CD4-positive, alpha-beta T cell (primary cell): ENCODE measurements at regions not wholly inside any gene's neighbourhood (a gene's known extent, or its start where the extent isn't known, plus 50 kb on each side); places are given as distances from the start of the nearest gene placed in this dataset.

ENCODE experiments used
- ATAC-seq: fragments of 200-7000 bp; cut with Tn5 transposase; one replicate; pipeline ENCODE4 v1.10.0; 2022; ENCODE audit warnings: mild to moderate bottlenecking; ENCODE audit not compliant: poor library complexity
- CTCF ChIA-PET: fragments of 350-600 bp; sonication (Branson Sonifier 250); formaldehyde crosslinking; loops from one replicate; lab custom pipeline; 2021; ENCODE audit warnings: antibody characterized with exemption, inconsistent platforms; lab: Charles Lee
- POLR2A ChIA-PET: fragments of 350-600 bp; sonication (Branson Sonifier 250); formaldehyde crosslinking; loops from one replicate; lab custom pipeline; 2021; ENCODE audit warnings: antibody characterized with exemption, inconsistent platforms; lab: Charles Lee
- DNase-seq, 14 experiments: peaks; one replicate each; pipeline ENCODE4 v3.0.0-alpha.2; 2013 to 2020; ENCODE audit warnings: mixed read lengths in 2 of 14
- H3K27ac ChIP-seq, 2 donors: one replicate each; pipeline versions ENCODE4 v1.5.1 to v1.7.0; 2013; ENCODE audit warnings: low read length in 2 of 2, low read depth in 1 of 2, mild to moderate bottlenecking in 1 of 2
- H3K27me3 ChIP-seq, 2 experiments: 1 replicate in 1 of 2; 2 replicates in 1 of 2; pipeline versions ENCODE4 v1.6.1 to v1.7.0; 2013; ENCODE audit warnings: low read length in 2 of 2, control low read depth in 1 of 2, mild to moderate bottlenecking in 1 of 2, moderate library complexity in 1 of 2; ENCODE audit not compliant: insufficient read depth in 2 of 2, control insufficient read depth in 1 of 2
- H3K36me3 ChIP-seq: one replicate; pipeline ENCODE4 v1.6.1; 2013; ENCODE audit warnings: low read length, control low read depth; ENCODE audit not compliant: insufficient read depth
- H3K4me1 ChIP-seq: one replicate; pipeline ENCODE4 v1.6.1; 2013; ENCODE audit warnings: low read length, control low read depth; ENCODE audit not compliant: insufficient read depth
- H3K4me3 ChIP-seq: one replicate; pipeline ENCODE4 v1.5.1; 2013; ENCODE audit warnings: mild to moderate bottlenecking, low read length, moderate library complexity
- H3K9me3 ChIP-seq, 2 experiments: 1 replicate in 1 of 2; 2 replicates in 1 of 2; pipeline versions ENCODE4 v1.6.1 to v1.7.0; 2013; ENCODE audit warnings: low read length in 2 of 2, mild to moderate bottlenecking in 2 of 2, control low read depth in 1 of 2, moderate library complexity in 1 of 2; ENCODE audit not compliant: control insufficient read depth in 1 of 2, insufficient read depth in 1 of 2
- H3K27ac Mint-ChIP-seq: one replicate; pipeline ENCODE4 v1.8.0; 2020; ENCODE audit warnings: mixed read lengths
- H3K27me3 Mint-ChIP-seq: one replicate; pipeline ENCODE4 v1.8.0; 2021; ENCODE audit warnings: mixed read lengths
- H3K36me3 Mint-ChIP-seq: one replicate; pipeline ENCODE4 v1.8.0; 2021; ENCODE audit warnings: low read depth, mixed read lengths
- H3K4me1 Mint-ChIP-seq: one replicate; pipeline ENCODE4 v1.8.0; 2021; ENCODE audit warnings: low read depth, mixed read lengths
- H3K4me3 Mint-ChIP-seq: one replicate; pipeline ENCODE4 v1.8.0; 2020; ENCODE audit warnings: mild to moderate bottlenecking, mixed read lengths
- H3K9me3 Mint-ChIP-seq: one replicate; pipeline ENCODE4 v1.8.0; 2020; ENCODE audit warnings: mixed read lengths
- intact Hi-C, 2 experiments: fragments of 100-400 bp; cut with DNase I in 1 of 2; cut with micrococcal nuclease in 1 of 2; formaldehyde crosslinking; loops; one replicate each; pipeline versions ENCODE4 v1.15.1 to v1.9.0; 2023 to 2025; cut with DNase I, micrococcal nuclease
- TF ChIP-seq, protein P1 (sequence below): fragments of 200-600 bp; IDR thresholded peaks from one replicate; pipeline ENCODE4 v1.8.0; 2022; ENCODE audit warnings: antibody characterized with exemption, mild to moderate bottlenecking

DNA sequence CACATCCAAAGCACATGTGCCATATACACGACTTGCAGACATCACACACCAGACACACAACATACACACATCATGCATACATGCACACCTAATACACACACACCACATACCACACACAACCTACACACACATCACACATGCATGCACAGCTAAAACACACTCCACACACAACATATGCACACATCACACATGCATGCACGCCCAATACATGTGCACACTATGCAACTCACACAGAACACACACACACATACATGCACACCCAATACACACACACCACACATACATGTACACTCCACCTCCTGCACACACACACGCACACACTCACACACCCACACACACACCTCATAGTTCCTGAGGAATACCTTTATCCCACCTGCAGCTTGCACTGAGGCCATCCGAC, 436.0 kb downstream of the MIAT start:
- no peak overlapping the region for H3K27ac Mint-ChIP-seq
- TF ChIP-seq, protein P1, sequence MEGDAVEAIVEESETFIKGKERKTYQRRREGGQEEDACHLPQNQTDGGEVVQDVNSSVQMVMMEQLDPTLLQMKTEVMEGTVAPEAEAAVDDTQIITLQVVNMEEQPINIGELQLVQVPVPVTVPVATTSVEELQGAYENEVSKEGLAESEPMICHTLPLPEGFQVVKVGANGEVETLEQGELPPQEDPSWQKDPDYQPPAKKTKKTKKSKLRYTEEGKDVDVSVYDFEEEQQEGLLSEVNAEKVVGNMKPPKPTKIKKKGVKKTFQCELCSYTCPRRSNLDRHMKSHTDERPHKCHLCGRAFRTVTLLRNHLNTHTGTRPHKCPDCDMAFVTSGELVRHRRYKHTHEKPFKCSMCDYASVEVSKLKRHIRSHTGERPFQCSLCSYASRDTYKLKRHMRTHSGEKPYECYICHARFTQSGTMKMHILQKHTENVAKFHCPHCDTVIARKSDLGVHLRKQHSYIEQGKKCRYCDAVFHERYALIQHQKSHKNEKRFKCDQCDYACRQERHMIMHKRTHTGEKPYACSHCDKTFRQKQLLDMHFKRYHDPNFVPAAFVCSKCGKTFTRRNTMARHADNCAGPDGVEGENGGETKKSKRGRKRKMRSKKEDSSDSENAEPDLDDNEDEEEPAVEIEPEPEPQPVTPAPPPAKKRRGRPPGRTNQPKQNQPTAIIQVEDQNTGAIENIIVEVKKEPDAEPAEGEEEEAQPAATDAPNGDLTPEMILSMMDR, result no peak
- peaks cover 23% of the 10 kb centered on the region for H3K27me3 Mint-ChIP-seq
- DNase-seq (no peak), ATAC-seq (no peak)
- Histone ChIP-seq H3K4me1 (no peaks in the 10 kb centered on the region), H3K27me3 (peaks cover 13 to 15% of the 10 kb centered on the region in 2 experiments), H3K4me3 (no peak overlapping the region), H3K9me3 (peaks cover 0 to 13% of the 10 kb centered on the region in 2 experiments), H3K36me3 (no peaks in the 10 kb centered on the region), H3K27ac (no peak overlapping the region)
- POLR2A ChIA-PET, result no interaction called here
- intact Hi-C loops, result loop anchor here in 1 of 2 experiments (10.0 kb wide), 1 partner anchor 79 kb away; no protein-coding TSS in a partner anchor
- H3K36me3 Mint-ChIP-seq, result no peaks in the 10 kb centered on the region
- no peaks in the 10 kb centered on the region for H3K9me3 Mint-ChIP-seq
- no peak overlapping the region for H3K4me3 Mint-ChIP-seq
- H3K4me1 Mint-ChIP-seq, result no peaks in the 10 kb centered on the region
- CTCF ChIA-PET, result no interaction called here

DNA sequence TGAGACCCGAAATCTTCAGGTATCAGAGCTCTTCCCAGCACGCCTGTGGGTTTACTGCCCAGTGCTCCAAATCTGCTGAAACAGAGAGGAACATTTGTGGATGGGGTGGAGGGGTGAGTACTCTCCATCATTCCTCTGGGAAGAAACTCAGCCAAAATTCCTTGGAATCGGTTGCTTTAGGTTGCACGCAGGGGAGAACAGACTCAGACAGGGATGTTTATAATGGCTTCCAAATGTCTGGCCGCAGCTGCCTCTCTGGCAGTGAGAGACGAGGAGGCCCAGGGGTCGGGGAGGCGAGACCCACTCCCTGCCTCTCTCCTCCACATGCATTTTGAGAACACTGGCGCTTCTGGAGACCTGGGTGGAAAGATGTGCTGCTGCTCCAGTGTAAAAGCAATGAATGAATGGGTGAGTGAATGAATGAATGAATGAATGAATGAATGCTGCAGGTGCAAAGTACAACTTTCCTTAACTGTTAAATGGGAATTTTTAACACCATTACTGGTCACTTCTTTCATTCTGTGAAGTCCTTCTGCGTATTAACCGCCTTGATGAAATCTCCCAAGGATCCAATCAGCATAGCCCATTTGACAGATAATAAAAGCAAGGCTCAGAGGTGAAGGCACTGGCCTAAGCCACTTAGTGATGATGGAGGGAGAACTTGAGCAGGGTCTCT, 437.4 kb downstream of the MIAT start:
- H3K9me3 ChIP-seq, result peaks cover 0 to 17% of the 10 kb centered on the region in 2 experiments
- H3K4me3 ChIP-seq, result no peak overlapping the region
- peaks cover 8 to 21% of the 10 kb centered on the region in 2 experiments for H3K27me3 ChIP-seq
- no peaks in the 10 kb centered on the region for H3K4me1 Mint-ChIP-seq
- no peak for DNase-seq
- no peak overlapping the region for H3K27ac ChIP-seq
- H3K27me3 Mint-ChIP-seq, result peaks cover 35% of the 10 kb centered on the region
- intact Hi-C loops, result loop anchor here in 1 of 2 experiments (1.0 to 10.0 kb wide), 2 partner anchors 17 to 80 kb away; no protein-coding TSS in a partner anchor
- H3K36me3 Mint-ChIP-seq, result no peaks in the 10 kb centered on the region
- TF ChIP-seq, protein P1, result no peak
- ChIA-PET POLR2A (no interaction called here), CTCF (no interaction called here)
- no peaks in the 10 kb centered on the region for H3K36me3 ChIP-seq
- no peaks in the 10 kb centered on the region for H3K4me1 ChIP-seq
- no peak for ATAC-seq
- H3K4me3 Mint-ChIP-seq, result no peak overlapping the region
- no peak overlapping the region for H3K27ac Mint-ChIP-seq
- H3K9me3 Mint-ChIP-seq, result no peaks in the 10 kb centered on the region

DNA sequence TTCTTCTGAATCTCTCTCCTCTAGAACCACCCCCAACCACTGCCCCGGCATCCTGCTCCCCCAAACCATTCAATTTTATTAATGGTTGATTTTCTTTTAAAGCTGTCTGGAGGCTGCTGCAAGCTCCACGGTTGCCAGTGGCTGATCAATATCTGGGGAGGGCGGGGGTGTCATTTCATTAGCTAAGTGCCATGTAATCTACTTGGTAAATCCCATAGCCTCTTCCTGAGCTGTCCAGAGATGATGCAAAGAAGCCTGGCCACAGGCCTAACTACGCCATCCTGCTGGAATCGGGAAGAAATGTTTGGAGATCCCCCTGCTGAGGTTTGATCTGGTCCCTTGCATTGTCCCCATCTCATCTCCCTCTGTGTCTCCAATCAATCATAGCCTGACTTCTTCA, 440.1 kb downstream of the MIAT start:
- intact Hi-C loops, result loop anchor here in 1 of 2 experiments (10.0 kb wide), 1 partner anchor 83 kb away; no protein-coding TSS in a partner anchor
- no peaks in the 10 kb centered on the region for H3K36me3 ChIP-seq
- Mint-ChIP-seq H3K27ac (no peak overlapping the region), H3K27me3 (peaks cover 59% of the 10 kb centered on the region), H3K9me3 (no peaks in the 10 kb centered on the region), H3K4me1 (no peaks in the 10 kb centered on the region), H3K4me3 (no peak overlapping the region), H3K36me3 (no peaks in the 10 kb centered on the region)
- H3K9me3 ChIP-seq, result peaks cover 0 to 12% of the 10 kb centered on the region in 2 experiments
- no peak overlapping the region for H3K27ac ChIP-seq
- ATAC-seq, result no peak
- no peaks in the 10 kb centered on the region for H3K4me1 ChIP-seq
- TF ChIP-seq, protein P1, result no peak
- no peak overlapping the region for H3K4me3 ChIP-seq
- CTCF ChIA-PET, result no interaction called here
- no peak for DNase-seq
- POLR2A ChIA-PET, result no interaction called here
- peaks cover 11 to 21% of the 10 kb centered on the region in 2 experiments for H3K27me3 ChIP-seq
